Epithelial cell of esophagus (primary cell): ENCODE measurements at regions not wholly inside any gene's neighbourhood (a gene's known extent, or its start where the extent isn't known, plus 50 kb on each side); places are given as distances from the start of the nearest gene placed in this dataset.

ENCODE experiments used
- DNase-seq: peaks from one replicate; pipeline ENCODE4 v3.0.0; 2010; ENCODE audit warnings: low read depth
- H3K4me3 ChIP-seq: 2 replicates; pipeline ENCODE4 v1.5.1; 2011; ENCODE audit warnings: mild to moderate bottlenecking, low read length, control low read depth
- TF ChIP-seq, protein P1 (sequence below): IDR thresholded peaks from 2 replicates; pipeline ENCODE4 v1.5.1; 2011; ENCODE audit warnings: low read depth, mild to moderate bottlenecking, low read length, control low read depth, inconsistent platforms; ENCODE audit not compliant: insufficient read depth; ENCODE audit errors: missing control alignments

- TF ChIP-seq, protein P1, sequence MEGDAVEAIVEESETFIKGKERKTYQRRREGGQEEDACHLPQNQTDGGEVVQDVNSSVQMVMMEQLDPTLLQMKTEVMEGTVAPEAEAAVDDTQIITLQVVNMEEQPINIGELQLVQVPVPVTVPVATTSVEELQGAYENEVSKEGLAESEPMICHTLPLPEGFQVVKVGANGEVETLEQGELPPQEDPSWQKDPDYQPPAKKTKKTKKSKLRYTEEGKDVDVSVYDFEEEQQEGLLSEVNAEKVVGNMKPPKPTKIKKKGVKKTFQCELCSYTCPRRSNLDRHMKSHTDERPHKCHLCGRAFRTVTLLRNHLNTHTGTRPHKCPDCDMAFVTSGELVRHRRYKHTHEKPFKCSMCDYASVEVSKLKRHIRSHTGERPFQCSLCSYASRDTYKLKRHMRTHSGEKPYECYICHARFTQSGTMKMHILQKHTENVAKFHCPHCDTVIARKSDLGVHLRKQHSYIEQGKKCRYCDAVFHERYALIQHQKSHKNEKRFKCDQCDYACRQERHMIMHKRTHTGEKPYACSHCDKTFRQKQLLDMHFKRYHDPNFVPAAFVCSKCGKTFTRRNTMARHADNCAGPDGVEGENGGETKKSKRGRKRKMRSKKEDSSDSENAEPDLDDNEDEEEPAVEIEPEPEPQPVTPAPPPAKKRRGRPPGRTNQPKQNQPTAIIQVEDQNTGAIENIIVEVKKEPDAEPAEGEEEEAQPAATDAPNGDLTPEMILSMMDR: no peak
- DNase-seq: no peak
- H3K4me3 ChIP-seq: no peak overlapping the region
Measured at GRCh38 chr5:82749461-82749820, 327.8 kb downstream of the TMEM167A start.

DNA sequence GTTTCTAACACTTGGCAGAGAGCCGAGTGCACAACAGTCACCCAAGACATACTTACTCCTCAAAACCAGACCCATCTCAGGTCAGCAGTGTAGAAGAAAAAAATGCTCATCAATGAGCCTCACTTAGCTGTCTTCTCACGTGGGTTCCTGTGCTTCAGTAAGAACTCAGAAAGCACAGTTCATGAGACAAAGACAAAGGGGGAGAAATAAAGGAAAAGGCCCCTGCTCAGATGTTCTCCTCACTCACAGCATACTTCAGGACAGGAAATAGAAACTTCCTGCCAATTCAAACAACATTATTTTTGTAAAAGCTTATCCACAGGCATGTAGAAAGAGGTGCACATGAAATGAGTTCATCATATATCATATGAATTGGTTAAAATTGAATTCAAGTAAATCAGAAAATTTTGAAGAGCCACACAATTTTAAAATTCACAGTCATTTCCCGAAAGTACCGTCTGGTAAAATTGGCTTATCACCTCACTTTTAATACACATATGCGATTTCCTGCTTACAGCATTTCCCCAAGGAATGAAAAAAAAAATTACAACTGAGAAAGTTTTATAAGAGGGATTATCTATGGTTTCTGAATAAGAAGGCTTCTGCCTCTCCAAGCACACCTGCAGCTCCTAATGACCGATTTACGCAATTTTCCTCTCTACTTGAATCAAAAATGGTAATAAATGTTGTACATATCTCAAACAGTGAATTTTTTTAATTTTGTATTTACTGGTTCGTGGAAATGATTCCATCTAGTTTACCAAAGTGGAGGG, 328.3 kb downstream of the TMEM167A start:
- no peak overlapping the region for H3K4me3 ChIP-seq
- DNase-seq: no peak
- TF ChIP-seq, protein P1: no peak

DNA sequence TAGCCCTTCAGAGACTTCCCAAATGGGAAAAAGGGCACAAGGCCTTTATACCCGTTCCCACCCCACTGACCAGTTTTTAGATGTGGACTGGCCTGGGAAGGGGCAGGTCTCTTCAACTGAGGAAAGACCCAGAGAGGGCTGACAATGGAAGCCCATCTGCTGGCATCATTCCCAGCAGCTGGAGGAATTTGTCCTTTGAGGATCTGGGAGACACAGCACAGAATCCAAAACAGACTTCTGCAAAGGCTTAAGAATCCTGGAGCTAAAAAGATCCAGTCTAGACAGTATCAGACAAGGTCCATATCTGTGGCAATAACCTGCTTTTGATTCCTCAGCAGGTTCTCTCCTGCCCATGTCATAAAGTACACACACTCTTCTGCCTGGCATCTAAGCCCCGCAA, 329.2 kb downstream of the TMEM167A start:
- no peak for DNase-seq
- no peak overlapping the region for H3K4me3 ChIP-seq
- TF ChIP-seq, protein P1: no peak

GRCh38 chr5:82745016-82745415, 332.2 kb downstream of the TMEM167A start:
- peak; percentile 19 for DNase-seq
- TF ChIP-seq, protein P1: no peak
- no peak overlapping the region for H3K4me3 ChIP-seq

DNA sequence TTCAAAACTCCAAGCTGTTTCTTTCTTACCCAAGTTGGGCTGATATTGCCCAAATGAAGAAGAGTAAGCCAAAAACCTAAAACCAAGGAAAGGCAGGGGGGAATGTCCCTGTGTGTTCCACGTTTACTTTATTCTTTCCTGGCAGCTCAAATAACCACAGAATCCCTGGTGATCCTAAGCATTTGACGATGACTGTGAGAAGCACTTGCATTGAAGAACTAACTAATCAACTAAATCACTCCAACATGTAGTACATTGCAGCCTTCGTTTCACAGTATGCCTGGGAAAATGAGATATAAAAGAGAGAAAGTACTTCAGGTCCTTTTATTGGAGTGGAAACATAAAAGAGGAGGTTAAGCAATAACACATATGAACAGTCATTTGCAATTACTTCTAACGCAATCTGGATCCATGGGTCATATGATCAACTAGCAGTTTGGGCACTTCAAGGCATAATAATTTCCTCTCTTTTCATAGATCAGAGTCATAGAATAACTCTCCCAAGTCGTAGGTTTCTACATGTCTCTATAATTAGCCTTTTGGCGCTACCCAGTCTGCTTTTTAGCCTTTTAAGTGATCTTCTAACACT, 338.4 kb downstream of the TMEM167A start:
- DNase-seq: no peak
- TF ChIP-seq, protein P1: no peak
- H3K4me3 ChIP-seq: no peak overlapping the region

DNA sequence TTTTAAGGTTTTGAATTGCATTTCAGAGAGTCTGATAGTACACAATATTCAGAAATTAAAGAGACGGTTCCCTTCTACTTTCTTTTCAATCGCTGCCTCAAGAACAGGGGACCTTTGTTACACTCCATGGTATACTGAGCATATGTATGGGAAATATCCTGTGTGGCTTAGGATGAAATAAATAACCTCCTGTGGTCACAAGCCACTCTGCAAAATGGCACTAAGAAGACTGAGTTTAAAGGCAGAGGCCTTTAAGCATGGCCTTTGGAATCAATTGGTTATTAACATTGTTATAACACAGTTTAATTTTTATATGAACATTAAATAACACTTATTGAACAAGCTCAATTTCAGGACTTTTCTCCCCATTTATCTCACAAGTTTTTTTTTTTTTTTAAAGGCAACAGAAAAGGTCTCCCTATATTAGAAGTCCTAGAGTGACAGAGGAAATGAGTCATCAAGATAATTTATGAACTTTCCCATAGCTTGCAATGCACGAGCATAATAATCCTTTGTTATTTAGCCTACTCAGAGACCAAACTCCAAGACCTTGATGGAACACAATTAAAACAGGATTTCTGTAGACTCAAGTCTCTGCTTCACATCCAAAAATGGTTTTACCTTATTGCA, 341.9 kb downstream of the TMEM167A start:
- H3K4me3 ChIP-seq: no peak overlapping the region
- TF ChIP-seq, protein P1: no peak
- peak; percentile 30 for DNase-seq
